Spleen (tissue), 11 donors: ENCODE measurements at regions not wholly inside any gene's neighbourhood (a gene's known extent, or its start where the extent isn't known, plus 50 kb on each side); places are given as distances from the start of the nearest gene placed in this dataset.

Experiments
- DNase-seq: peaks from one replicate; pipeline ENCODE4 v3.0.0-alpha.2; 2020
- H3K27ac ChIP-seq, 8 donors: fragments of 200-600 bp; sonication (generic) in 7 of 8; 1 replicate in 4 of 8; 2 replicates in 4 of 8; pipeline versions ENCODE4 v1.5.0 to v1.8.0; 2016 to 2021; ENCODE audit warnings: inconsistent platforms in 4 of 8, mild to moderate bottlenecking in 4 of 8, moderate library complexity in 1 of 8
- H3K27me3 ChIP-seq, 7 donors: fragments of 200-600 bp; sonication (generic) in 6 of 7; replicated peaks in 1 of 7; 1 replicate in 4 of 7; 2 replicates in 3 of 7; pipeline versions ENCODE4 v1.5.0 to v1.8.0; 2016 to 2021; ENCODE audit warnings: inconsistent platforms in 3 of 7, mild to moderate bottlenecking in 1 of 7
- H3K36me3 ChIP-seq, 6 donors: fragments of 200-600 bp; sonication (generic) in 5 of 6; 1 replicate in 4 of 6; 2 replicates in 2 of 6; pipeline versions ENCODE4 v1.5.0 to v1.8.0; 2016 to 2021; ENCODE audit warnings: inconsistent platforms in 2 of 6
- H3K4me1 ChIP-seq, 6 donors: fragments of 200-600 bp; sonication (generic) in 5 of 6; 1 replicate in 3 of 6; 2 replicates in 3 of 6; pipeline versions ENCODE4 v1.5.0 to v1.8.0; 2016 to 2021; ENCODE audit warnings: inconsistent platforms in 3 of 6
- H3K4me3 ChIP-seq, 8 donors: fragments of 200-600 bp; sonication (generic) in 7 of 8; 1 replicate in 4 of 8; 2 replicates in 4 of 8; pipeline versions ENCODE4 v1.5.0 to v1.8.0; 2016 to 2021; ENCODE audit warnings: inconsistent platforms in 4 of 8, mild to moderate bottlenecking in 4 of 8, moderate library complexity in 2 of 8
- H3K9me3 ChIP-seq, 8 donors: fragments of 200-600 bp; sonication (generic) in 7 of 8; 1 replicate in 4 of 8; 2 replicates in 4 of 8; pipeline versions ENCODE4 v1.5.0 to v1.8.0; 2016 to 2021; ENCODE audit warnings: inconsistent platforms in 4 of 8
- CTCF ChIP-seq, 11 experiments: fragments of 200-600 bp in 7 of 11; fragments of 450-650 bp in 4 of 11; sonication (generic) in 4 of 11; IDR thresholded peaks in 8 of 11; conservative IDR thresholded peaks in 3 of 11; 1 replicate in 7 of 11; 2 replicates in 4 of 11; pipeline versions ENCODE4 v1.4.0 to v1.8.0; 2016 to 2021; ENCODE audit warnings: antibody characterized with exemption in 11 of 11, inconsistent platforms in 4 of 11, mild to moderate bottlenecking in 1 of 11
- POLR2A ChIP-seq, 3 donors: fragments of 450-650 bp; IDR thresholded peaks; one replicate each; pipeline ENCODE4 v1.5.1; 2017; ENCODE audit warnings: antibody characterized with exemption in 3 of 3, mild to moderate bottlenecking in 1 of 3
- POLR2AphosphoS5 ChIP-seq, 3 donors: sonication (generic); formaldehyde crosslinking; IDR thresholded peaks; one replicate each; pipeline ENCODE4 v1.5.1; 2017; ENCODE audit warnings: antibody characterized with exemption in 3 of 3
- WGBS, 5 donors: extraction: QIAGEN DNeasy Blood & Tissue Kit in 3 of 5; methylation state at CpG; one replicate each; pipeline versions ENCODE4 v1.1.5 to v1.1.7; 2013 to 2018; 5-methylcytosine and 5-hydroxymethylcytosine counted together
- intact Hi-C: fragments of 100-400 bp; cut with DNase I; formaldehyde crosslinking; loops from one replicate; pipeline ENCODE4 v1.15.0; 2023; ENCODE audit warnings: low total_unique reads
- donor health status: healthy with polysubstance abuse.
- donor health status: DM: no; HTN: no; CAD: no; lungs with moderate emphysema.
- donor health status: DM: no; HTN: no; CAD: no.
- donor health status: Bipolar disorder and iron deficiency.
- donor health status: healthy.
- donor health status: DM: no; HTN: no; CAD: no.
- donor health status: DM: yes; HTN: yes; CAD: no.

- intact Hi-C loops: no loop called here
- no peaks in the 10 kb centered on the region for H3K36me3 ChIP-seq
- no peak for DNase-seq
- no peak overlapping the region for H3K4me3 ChIP-seq
- 64 to 89% (median 80%) methylated on average over 14 of the region's 14 CpGs for WGBS, 5 donors
- H3K9me3 ChIP-seq: no peaks in the 10 kb centered on the region
- H3K27ac ChIP-seq: peak overlapping the region in 3 of 8 donors; percentile 1 to 64 (median 15)
- no peaks in the 10 kb centered on the region for H3K27me3 ChIP-seq
- H3K4me1 ChIP-seq: peaks cover 0 to 25% (median 4%) of the 10 kb centered on the region in 6 donors
- no peak for TF ChIP-seq POLR2AphosphoS5 (IDR thresholded peaks at IDR 0.05)
- TF ChIP-seq POLR2A (IDR thresholded peaks at IDR 0.05): no peak
- TF ChIP-seq CTCF (IDR thresholded peaks at IDR 0.05 in 8 of 11, conservative IDR thresholded peaks at IDR 0.05 in 3 of 11): no peak
Measured at GRCh38 chr13:30107521-30108136, 199.7 kb downstream of the KATNAL1 start.

GRCh38 chr13:30107121-30107520 is 200.2 kb downstream of the KATNAL1 start:
- no peaks in the 10 kb centered on the region for H3K36me3 ChIP-seq
- H3K27me3 ChIP-seq: no peaks in the 10 kb centered on the region
- TF ChIP-seq POLR2AphosphoS5 (IDR thresholded peaks at IDR 0.05): no peak
- no peak for TF ChIP-seq CTCF (IDR thresholded peaks at IDR 0.05 in 8 of 11, conservative IDR thresholded peaks at IDR 0.05 in 3 of 11)
- no peak for TF ChIP-seq POLR2A (IDR thresholded peaks at IDR 0.05)
- no peaks in the 10 kb centered on the region for H3K9me3 ChIP-seq
- DNase-seq: no peak
- H3K27ac ChIP-seq: peak overlapping the region in 3 of 8 donors; percentile 1 to 64 (median 15)
- intact Hi-C loops: no loop called here
- 52 to 85% (median 68%) methylated on average over 6 of the region's 6 CpGs for WGBS, 5 donors
- no peak overlapping the region for H3K4me3 ChIP-seq
- peaks cover 0 to 21% (median 0%) of the 10 kb centered on the region in 6 donors for H3K4me1 ChIP-seq

- 78 to 88% (median 82%) methylated on average over 8 of the region's 8 CpGs for WGBS, 5 donors
- Histone ChIP-seq H3K27ac (no peak overlapping the region), H3K9me3 (no peaks in the 10 kb centered on the region), H3K4me1 (peaks cover 0 to 21% (median 0%) of the 10 kb centered on the region in 6 donors), H3K27me3 (no peaks in the 10 kb centered on the region), H3K4me3 (no peak overlapping the region), H3K36me3 (no peaks in the 10 kb centered on the region)
- DNase-seq: no peak
- intact Hi-C loops: no loop called here
- TF ChIP-seq POLR2A (IDR thresholded peaks at IDR 0.05): no peak
- no peak for TF ChIP-seq CTCF (IDR thresholded peaks at IDR 0.05 in 8 of 11, conservative IDR thresholded peaks at IDR 0.05 in 3 of 11)
- no peak for TF ChIP-seq POLR2AphosphoS5 (IDR thresholded peaks at IDR 0.05)
Measured at GRCh38 chr13:30105381-30105780, 202.0 kb downstream of the KATNAL1 start.

- Histone ChIP-seq H3K4me3 (no peak overlapping the region), H3K27me3 (peaks cover 0 to 5% (median 0%) of the 10 kb centered on the region in 7 donors), H3K27ac (no peak overlapping the region), H3K36me3 (no peaks in the 10 kb centered on the region), H3K4me1 (peaks cover 0 to 20% (median 0%) of the 10 kb centered on the region in 6 donors), H3K9me3 (no peaks in the 10 kb centered on the region)
- WGBS, 5 donors: 47 to 62% (median 57%) methylated on average over 5 of the region's 5 CpGs
- no peak for DNase-seq
- TF ChIP-seq CTCF (IDR thresholded peaks at IDR 0.05 in 8 of 11, conservative IDR thresholded peaks at IDR 0.05 in 3 of 11) (no peak), POLR2AphosphoS5 (IDR thresholded peaks at IDR 0.05) (no peak)
- intact Hi-C loops: no loop called here
Measured at GRCh38 chr13:30103161-30103840, 204.1 kb downstream of the KATNAL1 start.
